ENCODE measurements at regions not wholly inside any gene's neighbourhood (a gene's known extent, or its start where the extent isn't known, plus 50 kb on each side); places are given as distances from the start of the nearest gene placed in this dataset.

DNA sequence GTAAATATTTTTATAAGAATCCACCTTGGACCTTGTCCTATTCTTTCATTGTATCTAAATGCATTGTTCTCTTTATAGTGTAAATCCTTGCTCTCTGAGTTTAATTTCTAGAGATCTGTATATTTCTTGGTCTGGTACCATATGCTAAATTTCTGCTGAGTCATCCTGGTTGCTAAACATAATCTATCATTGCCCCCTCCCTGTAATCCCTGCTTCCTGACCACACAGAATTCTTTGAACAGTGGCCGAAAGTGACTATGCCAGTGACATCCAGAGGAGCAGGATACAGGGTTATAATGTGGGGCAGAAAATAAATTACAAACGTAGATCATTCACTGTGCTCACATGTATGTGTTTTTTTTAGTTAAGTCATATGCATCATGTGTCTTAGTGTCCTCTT lies 143.1 kb downstream of the DIPK2A start:
- TF ChIP-seq MXI1 (conservative IDR thresholded peaks at IDR 0.05; ENCODE audit: poor library complexity, severe bottlenecking), result no peak
- TF ChIP-seq, protein P1, sequence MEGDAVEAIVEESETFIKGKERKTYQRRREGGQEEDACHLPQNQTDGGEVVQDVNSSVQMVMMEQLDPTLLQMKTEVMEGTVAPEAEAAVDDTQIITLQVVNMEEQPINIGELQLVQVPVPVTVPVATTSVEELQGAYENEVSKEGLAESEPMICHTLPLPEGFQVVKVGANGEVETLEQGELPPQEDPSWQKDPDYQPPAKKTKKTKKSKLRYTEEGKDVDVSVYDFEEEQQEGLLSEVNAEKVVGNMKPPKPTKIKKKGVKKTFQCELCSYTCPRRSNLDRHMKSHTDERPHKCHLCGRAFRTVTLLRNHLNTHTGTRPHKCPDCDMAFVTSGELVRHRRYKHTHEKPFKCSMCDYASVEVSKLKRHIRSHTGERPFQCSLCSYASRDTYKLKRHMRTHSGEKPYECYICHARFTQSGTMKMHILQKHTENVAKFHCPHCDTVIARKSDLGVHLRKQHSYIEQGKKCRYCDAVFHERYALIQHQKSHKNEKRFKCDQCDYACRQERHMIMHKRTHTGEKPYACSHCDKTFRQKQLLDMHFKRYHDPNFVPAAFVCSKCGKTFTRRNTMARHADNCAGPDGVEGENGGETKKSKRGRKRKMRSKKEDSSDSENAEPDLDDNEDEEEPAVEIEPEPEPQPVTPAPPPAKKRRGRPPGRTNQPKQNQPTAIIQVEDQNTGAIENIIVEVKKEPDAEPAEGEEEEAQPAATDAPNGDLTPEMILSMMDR (IDR thresholded peaks at IDR 0.05; ENCODE audit: poor library complexity, severe bottlenecking), result no peak
- TF ChIP-seq, protein P2, sequence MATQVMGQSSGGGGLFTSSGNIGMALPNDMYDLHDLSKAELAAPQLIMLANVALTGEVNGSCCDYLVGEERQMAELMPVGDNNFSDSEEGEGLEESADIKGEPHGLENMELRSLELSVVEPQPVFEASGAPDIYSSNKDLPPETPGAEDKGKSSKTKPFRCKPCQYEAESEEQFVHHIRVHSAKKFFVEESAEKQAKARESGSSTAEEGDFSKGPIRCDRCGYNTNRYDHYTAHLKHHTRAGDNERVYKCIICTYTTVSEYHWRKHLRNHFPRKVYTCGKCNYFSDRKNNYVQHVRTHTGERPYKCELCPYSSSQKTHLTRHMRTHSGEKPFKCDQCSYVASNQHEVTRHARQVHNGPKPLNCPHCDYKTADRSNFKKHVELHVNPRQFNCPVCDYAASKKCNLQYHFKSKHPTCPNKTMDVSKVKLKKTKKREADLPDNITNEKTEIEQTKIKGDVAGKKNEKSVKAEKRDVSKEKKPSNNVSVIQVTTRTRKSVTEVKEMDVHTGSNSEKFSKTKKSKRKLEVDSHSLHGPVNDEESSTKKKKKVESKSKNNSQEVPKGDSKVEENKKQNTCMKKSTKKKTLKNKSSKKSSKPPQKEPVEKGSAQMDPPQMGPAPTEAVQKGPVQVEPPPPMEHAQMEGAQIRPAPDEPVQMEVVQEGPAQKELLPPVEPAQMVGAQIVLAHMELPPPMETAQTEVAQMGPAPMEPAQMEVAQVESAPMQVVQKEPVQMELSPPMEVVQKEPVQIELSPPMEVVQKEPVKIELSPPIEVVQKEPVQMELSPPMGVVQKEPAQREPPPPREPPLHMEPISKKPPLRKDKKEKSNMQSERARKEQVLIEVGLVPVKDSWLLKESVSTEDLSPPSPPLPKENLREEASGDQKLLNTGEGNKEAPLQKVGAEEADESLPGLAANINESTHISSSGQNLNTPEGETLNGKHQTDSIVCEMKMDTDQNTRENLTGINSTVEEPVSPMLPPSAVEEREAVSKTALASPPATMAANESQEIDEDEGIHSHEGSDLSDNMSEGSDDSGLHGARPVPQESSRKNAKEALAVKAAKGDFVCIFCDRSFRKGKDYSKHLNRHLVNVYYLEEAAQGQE (IDR thresholded peaks at IDR 0.05; ENCODE audit: borderline replicate concordance), result no peak
- no peak for TF ChIP-seq EP300 (conservative IDR thresholded peaks at IDR 0.05; ENCODE audit: poor library complexity, severe bottlenecking)
- TF ChIP-seq RAD21 (conservative IDR thresholded peaks at IDR 0.05), result no peak
- TF ChIP-seq SMC3 (conservative IDR thresholded peaks at IDR 0.05; ENCODE audit: poor library complexity), result no peak
- no peak for TF ChIP-seq POLR2AphosphoS5 (IDR thresholded peaks at IDR 0.05)
